GM19324 (cell line): ENCODE measurements at regions not wholly inside any gene's neighbourhood (a gene's known extent, or its start where the extent isn't known, plus 50 kb on each side); places are given as distances from the start of the nearest gene placed in this dataset.

Experiments
- ATAC-seq: cut with Tn5 transposase; IDR thresholded peaks from one replicate; pipeline ENCODE4 v1.9.1; 2021; ENCODE audit warnings: mild to moderate bottlenecking, moderate library complexity; ENCODE audit not compliant: unreplicated experiment, low FRiP score

DNA sequence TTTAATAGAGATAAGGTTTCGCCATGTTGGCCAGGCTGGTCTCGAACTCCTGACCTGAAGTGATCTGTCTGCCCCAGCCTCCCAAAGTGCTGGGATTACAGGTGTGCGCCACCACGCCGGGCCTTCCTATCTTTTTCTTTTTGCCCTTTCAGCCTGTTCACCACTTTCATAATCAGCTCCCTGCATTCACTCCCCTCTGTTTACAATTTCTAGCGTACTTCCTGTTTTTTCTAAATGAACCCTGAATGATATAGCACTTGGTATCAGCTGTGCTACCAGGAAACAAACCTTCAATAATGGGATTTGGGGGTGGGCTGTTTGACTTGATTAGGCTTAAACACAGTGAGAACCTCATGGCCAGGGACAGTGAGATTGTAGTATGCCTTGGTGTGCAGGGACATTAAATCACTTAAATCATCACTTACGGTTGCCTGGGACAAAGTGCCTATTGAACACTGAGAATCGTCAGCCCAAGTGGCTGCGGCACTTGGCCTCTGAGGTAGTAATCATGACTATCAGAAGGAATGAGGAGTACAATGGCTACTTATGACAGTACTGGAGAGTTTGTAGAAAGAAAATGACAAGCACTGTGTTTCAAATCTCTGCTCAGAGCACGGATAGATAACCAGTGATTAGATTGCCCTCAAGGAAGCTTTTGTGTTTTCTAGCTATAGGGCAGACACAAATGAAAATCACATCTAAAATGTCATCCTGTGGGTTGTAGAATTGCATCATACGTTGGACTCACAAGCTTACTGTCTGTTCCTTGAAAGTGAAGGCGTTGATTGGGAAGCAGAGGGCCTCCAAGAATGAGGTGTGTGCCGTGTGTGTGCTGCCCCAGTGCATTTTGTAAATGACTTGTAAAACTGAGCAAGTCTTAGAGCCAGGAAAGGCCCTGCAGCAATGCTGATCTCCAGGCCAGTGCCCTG lies 661.8 kb downstream of the MATN1 start:
- ATAC-seq = no peak

- ATAC-seq = no peak
Observed at GRCh38 chr1:30060738-30061137, 662.6 kb downstream of the MATN1 start.

GRCh38 chr1:30058970-30059369 lies 664.4 kb downstream of the MATN1 start:
- ATAC-seq = no peak

DNA sequence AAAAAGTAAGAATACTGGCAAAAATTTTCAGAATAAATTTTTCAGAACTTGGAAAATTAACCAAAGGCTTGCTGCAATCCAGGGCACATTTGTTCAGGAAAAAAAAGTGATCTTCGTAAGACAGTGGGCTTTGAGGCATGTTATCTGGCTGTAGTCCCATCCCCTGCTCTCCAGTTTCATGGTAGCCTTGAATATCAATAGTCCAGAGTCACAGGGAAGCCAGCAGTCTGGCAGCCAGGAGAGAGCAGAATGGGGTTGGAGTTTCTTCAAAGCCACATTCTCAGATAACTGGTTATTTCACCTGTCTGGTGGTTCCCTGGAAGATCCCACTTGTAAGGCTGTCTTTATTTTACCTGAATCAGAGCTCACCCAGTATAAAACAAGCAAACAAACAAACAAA lies 669.3 kb downstream of the MATN1 start:
- ATAC-seq = no peak

DNA sequence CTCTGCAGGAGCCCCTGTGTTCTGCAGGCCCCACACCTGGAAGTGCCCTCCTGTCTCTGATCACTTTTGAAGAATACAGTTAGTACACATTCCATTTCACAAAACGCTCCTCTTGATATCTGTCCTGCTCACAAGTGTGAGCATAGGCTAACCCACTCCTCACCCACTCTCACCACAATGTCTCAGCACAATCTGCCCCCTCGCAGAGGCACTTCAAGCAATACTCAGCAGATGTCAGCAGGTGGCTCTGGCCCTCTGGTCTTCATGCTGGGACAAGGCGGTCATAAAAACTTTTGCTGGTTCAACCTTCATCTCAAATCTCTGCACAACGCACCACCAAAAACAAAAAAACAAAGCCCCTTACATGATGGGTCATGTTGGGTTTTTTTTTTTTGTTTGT lies 671.2 kb downstream of the MATN1 start:
- ATAC-seq = no peak

GRCh38 chr1:30051777-30052176 lies 671.6 kb downstream of the MATN1 start:
- no peak for ATAC-seq

DNA sequence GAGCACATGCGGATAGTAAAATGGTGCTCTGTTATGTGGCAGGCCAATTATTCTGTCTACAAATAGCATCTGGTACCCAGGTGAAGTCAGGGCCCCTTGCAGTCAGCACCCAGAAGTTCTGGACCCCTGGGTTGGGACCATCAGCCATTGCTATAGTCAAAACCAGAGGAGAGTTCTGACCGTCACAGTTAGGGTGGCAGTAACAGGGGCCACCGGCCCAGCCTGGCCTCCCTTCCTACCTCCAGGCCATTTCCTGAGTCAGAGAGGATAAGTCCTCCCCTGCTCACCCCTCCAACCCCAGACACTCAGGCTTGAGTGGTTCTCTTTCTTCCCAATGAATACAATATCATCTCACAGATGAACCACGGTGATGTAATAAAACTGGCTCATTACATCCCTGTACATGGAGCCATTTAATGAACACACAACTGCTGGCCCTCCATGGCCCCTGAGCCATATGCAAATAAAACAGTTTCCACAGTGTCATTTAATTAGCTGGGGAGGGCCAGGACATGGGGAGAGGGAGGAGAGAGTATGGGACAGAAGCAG lies 673.6 kb downstream of the MATN1 start:
- no peak for ATAC-seq

DNA sequence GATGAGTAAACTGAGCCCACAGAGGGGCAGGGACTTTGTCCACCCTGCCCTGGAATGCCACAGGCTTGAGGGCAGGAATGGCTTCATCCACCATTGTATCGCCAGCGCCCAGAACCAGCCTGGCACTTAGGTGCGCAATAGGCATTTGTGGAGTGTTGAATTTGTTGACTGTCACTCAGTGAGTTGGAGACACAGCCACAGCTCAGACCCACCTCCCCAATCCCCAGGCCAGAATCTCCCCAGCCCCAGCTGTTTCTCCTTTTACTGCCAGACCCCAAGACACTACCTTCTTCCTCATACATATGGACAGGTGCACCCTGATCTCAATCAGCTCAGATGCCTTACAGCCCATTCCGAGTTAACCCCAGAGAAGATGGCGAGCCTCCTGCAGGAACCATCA lies 674.5 kb downstream of the MATN1 start:
- ATAC-seq = no peak

- ATAC-seq = no peak
Observed at GRCh38 chr1:30047576-30047975, 675.8 kb downstream of the MATN1 start.

DNA sequence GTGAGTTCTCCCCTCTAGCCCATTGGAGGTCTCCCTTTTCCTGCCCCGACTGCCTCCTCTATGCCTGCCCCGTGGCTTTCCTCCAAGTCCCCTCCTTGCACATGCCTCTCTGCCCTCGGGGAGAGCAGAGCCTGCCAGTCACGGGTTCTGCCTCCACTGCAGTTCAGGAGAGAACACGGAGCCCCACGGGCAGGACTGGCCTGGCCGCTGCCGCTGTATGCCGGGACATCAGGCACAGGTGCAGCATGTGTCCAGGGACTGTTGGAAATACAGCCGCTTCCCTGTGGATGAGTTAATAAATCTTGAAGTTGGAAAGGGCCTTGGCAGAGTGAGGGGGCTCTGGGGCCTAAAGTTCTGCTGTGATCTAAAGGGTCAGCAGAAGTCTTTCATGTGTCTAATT lies 676.6 kb downstream of the MATN1 start:
- ATAC-seq = no peak

DNA sequence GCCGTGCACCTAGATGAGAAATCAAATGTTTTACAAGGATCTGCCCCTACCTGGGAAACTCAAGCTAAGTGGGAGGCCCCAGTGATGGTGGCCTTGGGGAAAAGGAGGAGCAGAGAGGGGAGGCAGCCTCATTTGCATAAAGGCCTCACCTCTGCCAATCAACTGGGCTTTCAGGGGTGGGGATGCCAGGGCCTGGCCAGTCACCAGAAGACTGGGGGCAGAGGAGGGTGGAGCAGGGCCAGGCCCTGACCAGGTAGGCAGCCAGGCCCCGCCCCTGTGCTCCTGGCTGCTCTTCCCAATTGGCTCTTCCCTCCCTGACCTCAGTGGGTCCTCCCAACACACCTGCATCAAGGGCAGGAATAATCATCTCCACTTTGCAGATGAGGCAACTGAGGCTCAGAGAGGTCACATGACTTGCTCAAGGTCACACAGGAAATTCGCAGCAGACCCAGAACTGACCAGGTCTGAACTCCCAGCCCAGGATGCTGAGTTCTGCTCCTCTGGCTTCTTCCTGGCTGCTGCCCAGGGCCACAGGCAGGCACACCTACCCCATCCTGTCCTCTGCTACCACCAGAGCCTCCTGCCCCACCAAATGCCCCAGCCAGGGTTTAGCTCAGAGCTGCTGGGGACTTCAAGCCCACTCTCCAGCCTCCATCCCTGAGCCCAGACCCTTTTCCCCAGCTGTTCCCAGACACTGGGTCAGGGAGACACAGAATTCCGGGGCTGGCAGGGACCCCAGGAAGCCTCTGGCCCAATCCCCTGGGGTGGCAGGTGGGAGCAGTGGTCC lies 677.9 kb downstream of the MATN1 start:
- no peak for ATAC-seq

GRCh38 chr1:30044656-30045144 lies 678.7 kb downstream of the MATN1 start:
- no peak for ATAC-seq

- no peak for ATAC-seq
Observed at GRCh38 chr1:30043731-30044408, 679.5 kb downstream of the MATN1 start.

GRCh38 chr1:30043256-30043655 lies 680.1 kb downstream of the MATN1 start:
- no peak for ATAC-seq

- ATAC-seq = no peak
Observed at GRCh38 chr1:30042438-30043147, 680.8 kb downstream of the MATN1 start.

DNA sequence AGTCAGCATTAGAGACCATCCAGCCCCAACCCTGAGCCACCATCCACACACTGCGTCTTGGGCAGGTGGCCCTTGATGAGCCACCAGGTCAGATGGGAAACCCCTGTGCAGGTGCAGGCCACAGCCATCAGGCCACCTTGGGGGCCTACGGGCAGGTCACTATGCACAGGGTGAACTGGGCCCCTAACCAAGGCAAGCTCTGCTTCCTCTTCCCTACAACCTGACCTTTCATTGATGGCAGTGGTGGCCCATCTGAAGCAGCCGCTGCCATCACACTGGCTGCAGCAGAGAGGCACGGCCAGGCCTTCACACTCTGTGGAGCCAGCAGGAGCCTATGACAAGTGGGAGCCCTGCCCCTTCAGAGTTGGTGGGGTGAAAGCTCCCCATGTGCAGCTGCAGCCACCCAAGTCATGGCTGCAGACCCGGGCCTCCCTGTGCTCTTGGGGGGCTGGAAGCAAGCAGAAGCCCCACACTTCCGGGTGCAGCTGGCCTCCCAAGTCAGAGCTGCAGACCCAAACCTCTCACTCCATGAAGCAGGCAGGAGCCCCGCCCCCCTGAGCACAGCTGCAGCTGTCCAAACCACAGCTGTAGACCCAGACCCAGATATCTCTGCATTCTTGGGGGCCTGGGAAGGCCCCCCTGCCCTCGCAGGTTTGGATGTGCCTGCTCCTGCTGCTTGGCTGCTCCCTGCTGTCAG lies 681.5 kb downstream of the MATN1 start:
- no peak for ATAC-seq

GRCh38 chr1:30040081-30041019 lies 683.0 kb downstream of the MATN1 start:
- no peak for ATAC-seq

DNA sequence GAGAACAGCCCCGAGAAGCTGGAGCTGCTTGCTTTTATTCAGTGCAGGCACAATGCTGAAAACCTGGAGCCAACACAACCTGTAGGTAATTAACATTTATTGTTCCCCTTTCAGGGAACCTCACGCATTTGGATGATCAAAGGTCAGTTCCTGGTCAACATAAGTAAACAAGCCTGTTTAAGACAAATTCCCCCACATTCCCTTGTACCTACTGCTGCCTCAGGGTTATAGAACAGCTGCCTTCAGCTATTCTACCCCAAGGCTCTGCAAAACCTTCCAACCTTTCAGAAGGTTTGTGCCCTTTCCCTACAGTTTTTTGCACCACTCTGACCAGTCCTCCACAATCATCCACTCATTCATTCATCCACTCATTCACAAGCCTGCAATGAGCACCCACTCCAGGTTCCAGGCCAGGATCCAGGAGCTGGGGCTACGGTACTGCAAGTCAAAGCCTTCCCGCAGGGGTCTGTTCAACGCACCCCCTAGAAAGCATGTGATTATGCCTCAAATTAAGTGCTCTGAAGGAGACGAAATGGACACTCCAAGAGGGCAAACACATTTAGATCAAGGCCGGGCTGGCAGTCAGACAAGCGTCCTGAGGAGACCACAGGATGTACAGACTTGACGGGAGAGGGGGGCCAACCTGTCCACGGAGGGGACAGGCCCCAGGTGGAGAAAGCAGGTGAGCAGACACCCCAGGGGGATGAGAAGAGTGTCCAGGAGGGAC lies 683.9 kb downstream of the MATN1 start:
- ATAC-seq = no peak
